MCF 10A (cell line): ENCODE measurements at regions not wholly inside any gene's neighbourhood (a gene's known extent, or its start where the extent isn't known, plus 50 kb on each side); places are given as distances from the start of the nearest gene placed in this dataset.

ENCODE experiments used
- BruUV-seq: library from RNA; stranded (reverse); fragments of 400-500 nt; replicated peaks from 2 replicates; lab custom pipeline; 2021; lab: Mats Ljungman, UMichigan
- CTCF ChIA-PET: fragments of 300-600 bp; sonication (Branson Sonifier 250); formaldehyde crosslinking; extraction: SDS; loops from one replicate; lab custom pipeline; 2021; ENCODE audit warnings: antibody characterized with exemption, inconsistent platforms; lab: Yijun Ruan, JAX
- POLR2A ChIA-PET: fragments of 300-600, 350-650 bp; sonication (Branson Sonifier 250); formaldehyde crosslinking; extraction: SDS; loops from one replicate; lab custom pipeline; 2020; ENCODE audit warnings: antibody characterized with exemption, inconsistent platforms; lab: Yijun Ruan, JAX
- DNase-seq: peaks from one replicate; pipeline ENCODE4 v3.0.0-alpha.2; 2018; ENCODE audit not compliant: unreplicated experiment
- H3K27ac Mint-ChIP-seq: one replicate; pipeline ENCODE4 v1.8.0; 2022; ENCODE audit warnings: mild to moderate bottlenecking, low read depth, mixed read lengths; ENCODE audit not compliant: unreplicated experiment
- H3K27me3 Mint-ChIP-seq: one replicate; pipeline ENCODE4 v1.8.0; 2022; ENCODE audit warnings: mixed read lengths; ENCODE audit not compliant: insufficient read depth, unreplicated experiment
- H3K36me3 Mint-ChIP-seq: one replicate; pipeline ENCODE4 v1.8.0; 2022; ENCODE audit warnings: mild to moderate bottlenecking, moderate library complexity, mixed read lengths; ENCODE audit not compliant: insufficient read depth, unreplicated experiment
- H3K4me1 Mint-ChIP-seq: one replicate; pipeline ENCODE4 v1.8.0; 2022; ENCODE audit warnings: mixed read lengths; ENCODE audit not compliant: insufficient read depth, unreplicated experiment
- H3K4me3 Mint-ChIP-seq: one replicate; pipeline ENCODE4 v1.8.0; 2022; ENCODE audit warnings: mild to moderate bottlenecking, moderate library complexity, mixed read lengths; ENCODE audit not compliant: unreplicated experiment
- H3K9me3 Mint-ChIP-seq: one replicate; pipeline ENCODE4 v1.8.0; 2022; ENCODE audit warnings: mixed read lengths; ENCODE audit not compliant: unreplicated experiment
- intact Hi-C: fragments of 100-400 bp; cut with micrococcal nuclease; formaldehyde crosslinking; loops from 2 replicates; pipeline ENCODE4 v1.14.1; 2022
- TF ChIP-seq, protein P1 (sequence below): fragments of 200-600 bp; IDR thresholded peaks from one replicate; pipeline ENCODE4 v1.8.0; 2022; ENCODE audit warnings: antibody characterized with exemption, mild to moderate bottlenecking; ENCODE audit not compliant: unreplicated experiment

DNA sequence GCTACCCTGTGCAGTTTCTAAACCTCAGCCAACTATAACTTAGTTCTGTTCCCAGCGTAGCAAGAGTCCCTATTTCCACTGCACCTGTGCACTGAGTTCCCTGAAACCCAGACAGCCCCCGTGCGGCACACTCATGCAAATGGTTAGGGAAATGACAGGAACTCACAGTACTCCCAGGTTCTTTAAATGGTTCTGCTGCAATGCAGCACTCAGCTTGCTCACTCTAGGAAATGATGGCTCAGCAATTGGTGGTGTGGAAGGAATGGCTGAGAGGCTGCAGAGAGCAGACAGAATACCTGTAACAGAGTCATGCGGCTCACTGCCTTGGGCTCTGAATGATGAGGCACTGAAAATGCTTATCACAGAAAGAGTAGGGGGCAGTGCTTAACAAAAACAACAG lies 143.0 kb downstream of the RAD51AP2 start:
- no peak for DNase-seq
- no peaks in the 10 kb centered on the region for H3K36me3 Mint-ChIP-seq

DNA sequence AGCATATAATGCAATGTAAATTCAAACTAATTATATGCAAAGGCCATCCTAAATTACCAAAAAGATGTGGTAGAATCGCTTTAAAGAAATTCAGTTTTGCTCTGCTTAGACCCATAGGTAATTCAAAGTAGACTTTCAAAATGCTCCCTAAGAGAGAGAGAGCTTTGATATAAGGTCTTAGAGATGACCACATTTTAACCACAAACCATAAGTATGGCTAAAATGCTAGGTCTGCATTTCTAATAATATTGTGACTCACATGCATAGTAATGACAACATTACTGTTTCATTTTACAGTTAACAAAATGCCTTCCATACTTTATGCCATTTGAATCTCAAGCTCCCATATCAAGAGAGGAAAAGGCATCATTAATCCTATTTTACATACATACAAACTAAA lies 144.5 kb downstream of the RAD51AP2 start:
- no TSS peak for BruUV-seq
- peak; percentile 4 for DNase-seq
- H3K27me3 Mint-ChIP-seq = no peaks in the 10 kb centered on the region

More for the DNA sequence above, 143.0 kb downstream of the RAD51AP2 start:
- CTCF ChIA-PET = interaction anchor here (1.3 kb wide), 1 partner anchor 601 kb away, joined by 3 read pairs; no protein-coding TSS in a partner anchor
- TF ChIP-seq, protein P1, sequence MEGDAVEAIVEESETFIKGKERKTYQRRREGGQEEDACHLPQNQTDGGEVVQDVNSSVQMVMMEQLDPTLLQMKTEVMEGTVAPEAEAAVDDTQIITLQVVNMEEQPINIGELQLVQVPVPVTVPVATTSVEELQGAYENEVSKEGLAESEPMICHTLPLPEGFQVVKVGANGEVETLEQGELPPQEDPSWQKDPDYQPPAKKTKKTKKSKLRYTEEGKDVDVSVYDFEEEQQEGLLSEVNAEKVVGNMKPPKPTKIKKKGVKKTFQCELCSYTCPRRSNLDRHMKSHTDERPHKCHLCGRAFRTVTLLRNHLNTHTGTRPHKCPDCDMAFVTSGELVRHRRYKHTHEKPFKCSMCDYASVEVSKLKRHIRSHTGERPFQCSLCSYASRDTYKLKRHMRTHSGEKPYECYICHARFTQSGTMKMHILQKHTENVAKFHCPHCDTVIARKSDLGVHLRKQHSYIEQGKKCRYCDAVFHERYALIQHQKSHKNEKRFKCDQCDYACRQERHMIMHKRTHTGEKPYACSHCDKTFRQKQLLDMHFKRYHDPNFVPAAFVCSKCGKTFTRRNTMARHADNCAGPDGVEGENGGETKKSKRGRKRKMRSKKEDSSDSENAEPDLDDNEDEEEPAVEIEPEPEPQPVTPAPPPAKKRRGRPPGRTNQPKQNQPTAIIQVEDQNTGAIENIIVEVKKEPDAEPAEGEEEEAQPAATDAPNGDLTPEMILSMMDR = no peak
- POLR2A ChIA-PET = no interaction called here
- no peak overlapping the region for H3K4me3 Mint-ChIP-seq
- H3K4me1 Mint-ChIP-seq = no peaks in the 10 kb centered on the region
- H3K27ac Mint-ChIP-seq = no peak overlapping the region
- peaks cover 9% of the 10 kb centered on the region for H3K27me3 Mint-ChIP-seq
- no TSS peak for BruUV-seq
- intact Hi-C loops = no loop called here
- peaks cover 11% of the 10 kb centered on the region for H3K9me3 Mint-ChIP-seq

GRCh38 chr2:17373041-17373440 lies 145.2 kb downstream of the RAD51AP2 start:
- no TSS peak for BruUV-seq
- H3K4me3 Mint-ChIP-seq = no peak overlapping the region
- CTCF ChIA-PET = no interaction called here

More for the DNA sequence above, 144.5 kb downstream of the RAD51AP2 start:
- intact Hi-C loops = no loop called here
- no peaks in the 10 kb centered on the region for H3K4me1 Mint-ChIP-seq
- H3K27ac Mint-ChIP-seq = no peak overlapping the region
- TF ChIP-seq, protein P1 = no peak
- H3K9me3 Mint-ChIP-seq = peaks cover 6% of the 10 kb centered on the region
- H3K4me3 Mint-ChIP-seq = no peak overlapping the region
- ChIA-PET POLR2A (no interaction called here), CTCF (no interaction called here)
- no peaks in the 10 kb centered on the region for H3K36me3 Mint-ChIP-seq

DNA sequence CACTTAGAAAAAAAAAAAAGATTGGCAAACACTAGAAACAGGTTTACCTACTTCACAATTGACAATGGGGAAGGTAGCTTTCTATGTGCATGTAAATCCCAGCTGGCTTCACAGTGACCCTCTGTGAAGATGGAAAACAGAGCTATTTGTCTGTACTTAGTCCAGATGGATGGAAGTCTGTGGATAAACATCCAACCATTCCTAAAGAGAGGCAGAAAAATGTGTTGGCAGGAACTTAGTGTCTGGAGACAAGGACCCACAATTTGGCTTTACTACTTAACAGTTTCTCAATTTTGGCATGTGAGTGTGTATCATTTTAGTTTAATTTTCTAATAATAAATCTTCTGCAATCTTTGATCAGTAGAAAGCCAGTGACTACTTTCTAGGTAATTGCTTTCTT lies 154.4 kb downstream of the RAD51AP2 start:
- TF ChIP-seq, protein P1 = no peak
- BruUV-seq = no TSS peak
- Mint-ChIP-seq H3K4me3 (no peak overlapping the region), H3K27ac (no peak overlapping the region), H3K9me3 (no peaks in the 10 kb centered on the region), H3K27me3 (peaks cover 36% of the 10 kb centered on the region), H3K4me1 (no peaks in the 10 kb centered on the region), H3K36me3 (no peaks in the 10 kb centered on the region)
- intact Hi-C loops = no loop called here
- ChIA-PET POLR2A (interaction anchor here (0.9 kb wide), 1 partner anchor 18 kb away, joined by 3 read pairs; no protein-coding TSS in a partner anchor), CTCF (no interaction called here)
- no peak for DNase-seq

More at GRCh38 chr2:17373041-17373440, 145.2 kb downstream of the RAD51AP2 start:
- no peaks in the 10 kb centered on the region for H3K4me1 Mint-ChIP-seq
- no peak for DNase-seq
- TF ChIP-seq, protein P1 = no peak
- peaks cover 6% of the 10 kb centered on the region for H3K9me3 Mint-ChIP-seq
- H3K36me3 Mint-ChIP-seq = no peaks in the 10 kb centered on the region
- H3K27me3 Mint-ChIP-seq = peaks cover 4% of the 10 kb centered on the region
- H3K27ac Mint-ChIP-seq = no peak overlapping the region
- POLR2A ChIA-PET = no interaction called here
- intact Hi-C loops = no loop called here
